Skeletal muscle cell (primary cell): ENCODE measurements at regions not wholly inside any gene's neighbourhood (a gene's known extent, or its start where the extent isn't known, plus 50 kb on each side); places are given as distances from the start of the nearest gene placed in this dataset.
"Not testable (repeated sequence)": the region's sequence is repeated elsewhere in the genome, so short reads cannot be mapped to it uniquely, and the experiment has no call there.

ENCODE experiments used
- DNase-seq: peaks from one replicate; pipeline ENCODE4 v3.0.0-alpha.2; 2010; ENCODE audit warnings: low read depth
- H3K4me3 ChIP-seq: 2 replicates; pipeline ENCODE4 v1.5.1; 2011; ENCODE audit warnings: low read depth, mild to moderate bottlenecking, control low read depth, low read length, moderate library complexity

GRCh38 chr12:53867216-53868012, 71.2 kb upstream of the HOXC13 start:
- no peak for DNase-seq
- H3K4me3 ChIP-seq, result no peak overlapping the region

GRCh38 chr12:53868511-53868986, 70.1 kb upstream of the HOXC13 start:
- DNase-seq, result no peak
- H3K4me3 ChIP-seq, result no peak overlapping the region

- H3K4me3 ChIP-seq, result no peak overlapping the region
- no peak for DNase-seq
Observed at GRCh38 chr12:53869500-53869899, 69.1 kb upstream of the HOXC13 start.

GRCh38 chr12:53870117-53870516, 68.5 kb upstream of the HOXC13 start:
- no peak for DNase-seq
- no peak overlapping the region for H3K4me3 ChIP-seq

GRCh38 chr12:53871367-53871766, 67.3 kb upstream of the HOXC13 start:
- DNase-seq, result no peak
- H3K4me3 ChIP-seq, result no peak overlapping the region

- no peak overlapping the region for H3K4me3 ChIP-seq
- no peak for DNase-seq
Observed at GRCh38 chr12:53872367-53872766, 66.3 kb upstream of the HOXC13 start.

- not testable (repeated sequence) for DNase-seq, H3K4me3 ChIP-seq
Observed at GRCh38 chr12:53877961-53878360, 60.7 kb upstream of the HOXC13 start.

GRCh38 chr12:53887006-53887405, 51.6 kb upstream of the HOXC13 start:
- no peak for DNase-seq

GRCh38 chr12:53887881-53888280, 50.8 kb upstream of the HOXC13 start:
- no peak for DNase-seq
- H3K4me3 ChIP-seq, result no peak overlapping the region

More at GRCh38 chr12:53887006-53887405, 51.6 kb upstream of the HOXC13 start:
- no peak overlapping the region for H3K4me3 ChIP-seq
